DND-41 (cell line): ENCODE measurements at regions not wholly inside any gene's neighbourhood (a gene's known extent, or its start where the extent isn't known, plus 50 kb on each side); places are given as distances from the start of the nearest gene placed in this dataset.

Experiments used
- ATAC-seq: fragments of 200-7000 bp; cut with Tn5 transposase; 3 replicates; pipeline ENCODE4 v1.9.1; 2021; ENCODE audit warnings: low read depth; ENCODE audit not compliant: insufficient read depth
- DNase-seq: peaks from one replicate; pipeline ENCODE4 v3.0.0-alpha.2; 2020
- H2AFZ ChIP-seq: 2 replicates; pipeline ENCODE4 v1.6.0; 2012; ENCODE audit warnings: low read depth, low read length
- H3K27ac ChIP-seq: 2 replicates; pipeline ENCODE4 v1.5.1; 2012; ENCODE audit warnings: low read length, inconsistent platforms
- H3K27me3 ChIP-seq: fragments of 200-600 bp; sonication (generic); 2 replicates; pipeline ENCODE4 v1.6.0; 2012; ENCODE audit warnings: low read length, mild to moderate bottlenecking, inconsistent platforms; ENCODE audit not compliant: insufficient read depth, poor library complexity
- H3K36me3 ChIP-seq: 2 replicates; pipeline ENCODE4 v1.5.1; 2012; ENCODE audit warnings: low read length, inconsistent platforms; ENCODE audit not compliant: insufficient read depth
- H3K4me1 ChIP-seq: 2 replicates; pipeline ENCODE4 v1.5.1; 2012; ENCODE audit warnings: mild to moderate bottlenecking, low read length; ENCODE audit not compliant: insufficient read depth
- H3K4me2 ChIP-seq: 2 replicates; pipeline ENCODE4 v1.6.0; 2012; ENCODE audit warnings: mild to moderate bottlenecking, moderate library complexity, low read length, inconsistent platforms; ENCODE audit not compliant: insufficient read depth
- H3K4me3 ChIP-seq, 2 experiments: fragments of 200-600 bp in 1 of 2; shearing (Covaris generic) in 1 of 2; 2 replicates each; pipeline ENCODE4 v1.5.1; 2012 to 2016; ENCODE audit warnings: inconsistent platforms in 2 of 2, low read length in 2 of 2, mild to moderate bottlenecking in 2 of 2, low read depth in 1 of 2, moderate library complexity in 1 of 2
- H3K79me2 ChIP-seq: 2 replicates; pipeline ENCODE4 v1.6.0; 2012; ENCODE audit warnings: low read length, inconsistent platforms; ENCODE audit not compliant: insufficient read depth
- H3K9ac ChIP-seq: 2 replicates; pipeline ENCODE4 v1.6.0; 2012; ENCODE audit warnings: low read depth, mild to moderate bottlenecking, inconsistent platforms, low read length, moderate library complexity
- H3K9me3 ChIP-seq: 2 replicates; pipeline ENCODE4 v1.5.1; 2012; ENCODE audit warnings: low read length, moderate library complexity, mild to moderate bottlenecking, inconsistent platforms; ENCODE audit not compliant: insufficient read depth, severe bottlenecking
- H4K20me1 ChIP-seq: 2 replicates; pipeline ENCODE4 v1.6.0; 2012; ENCODE audit warnings: low read length; ENCODE audit not compliant: insufficient read depth
- EZH2 ChIP-seq: IDR thresholded peaks from 3 replicates; pipeline ENCODE4 v1.6.1; 2012; ENCODE audit warnings: borderline replicate concordance, low read depth, mild to moderate bottlenecking, moderate library complexity, low read length, inconsistent platforms; ENCODE audit not compliant: severe bottlenecking
- TF ChIP-seq, protein P1 (sequence below): IDR thresholded peaks from 2 replicates; pipeline ENCODE4 v1.5.1; 2012; ENCODE audit warnings: borderline replicate concordance, low read length, moderate library complexity, mild to moderate bottlenecking; ENCODE audit not compliant: poor library complexity, severe bottlenecking; ENCODE audit errors: extremely low read depth

DNA sequence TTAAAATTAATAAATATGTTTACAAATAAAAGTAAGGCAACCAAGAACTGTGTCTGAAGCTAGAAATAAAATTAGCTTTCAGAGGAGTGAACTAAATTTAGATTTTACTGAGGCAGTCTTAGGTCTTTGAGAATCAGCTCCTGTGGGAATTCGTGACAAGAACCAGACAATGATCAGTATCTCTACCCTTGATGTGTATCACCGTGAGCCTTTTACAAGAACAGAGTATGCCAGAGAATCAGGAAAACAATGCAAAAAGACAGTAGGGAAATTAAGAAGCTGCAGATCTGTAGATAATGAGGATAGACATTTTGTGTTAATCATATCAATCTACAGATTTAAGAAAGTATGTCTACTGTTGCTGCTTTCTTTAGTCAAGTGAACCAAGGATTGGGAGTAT lies 351.0 kb downstream of the COL11A1 start:
- H3K79me2 ChIP-seq = no peaks in the 10 kb centered on the region
- H3K4me3 ChIP-seq = no peak overlapping the region
- H3K9ac ChIP-seq = no peak overlapping the region
- no peak overlapping the region for H3K27ac ChIP-seq
- H3K4me1 ChIP-seq = no peaks in the 10 kb centered on the region
- TF ChIP-seq, protein P1, sequence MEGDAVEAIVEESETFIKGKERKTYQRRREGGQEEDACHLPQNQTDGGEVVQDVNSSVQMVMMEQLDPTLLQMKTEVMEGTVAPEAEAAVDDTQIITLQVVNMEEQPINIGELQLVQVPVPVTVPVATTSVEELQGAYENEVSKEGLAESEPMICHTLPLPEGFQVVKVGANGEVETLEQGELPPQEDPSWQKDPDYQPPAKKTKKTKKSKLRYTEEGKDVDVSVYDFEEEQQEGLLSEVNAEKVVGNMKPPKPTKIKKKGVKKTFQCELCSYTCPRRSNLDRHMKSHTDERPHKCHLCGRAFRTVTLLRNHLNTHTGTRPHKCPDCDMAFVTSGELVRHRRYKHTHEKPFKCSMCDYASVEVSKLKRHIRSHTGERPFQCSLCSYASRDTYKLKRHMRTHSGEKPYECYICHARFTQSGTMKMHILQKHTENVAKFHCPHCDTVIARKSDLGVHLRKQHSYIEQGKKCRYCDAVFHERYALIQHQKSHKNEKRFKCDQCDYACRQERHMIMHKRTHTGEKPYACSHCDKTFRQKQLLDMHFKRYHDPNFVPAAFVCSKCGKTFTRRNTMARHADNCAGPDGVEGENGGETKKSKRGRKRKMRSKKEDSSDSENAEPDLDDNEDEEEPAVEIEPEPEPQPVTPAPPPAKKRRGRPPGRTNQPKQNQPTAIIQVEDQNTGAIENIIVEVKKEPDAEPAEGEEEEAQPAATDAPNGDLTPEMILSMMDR = no peak
- TF ChIP-seq EZH2 = no peak
- no peak overlapping the region for H2AFZ ChIP-seq
- H3K4me2 ChIP-seq = no peak overlapping the region
- H4K20me1 ChIP-seq = no peaks in the 10 kb centered on the region
- DNase-seq (no peak), ATAC-seq (no peak)
- H3K27me3 ChIP-seq = no peaks in the 10 kb centered on the region
- no peaks in the 10 kb centered on the region for H3K9me3 ChIP-seq
- no peaks in the 10 kb centered on the region for H3K36me3 ChIP-seq

GRCh38 chr1:102751111-102751510 lies 357.2 kb downstream of the COL11A1 start:
- Histone ChIP-seq H3K4me3 (no peak overlapping the region), H3K36me3 (no peaks in the 10 kb centered on the region), H2AFZ (no peak overlapping the region), H3K9me3 (no peaks in the 10 kb centered on the region), H3K4me1 (no peaks in the 10 kb centered on the region), H3K27me3 (no peaks in the 10 kb centered on the region), H4K20me1 (no peaks in the 10 kb centered on the region), H3K9ac (no peak overlapping the region), H3K27ac (no peak overlapping the region), H3K79me2 (no peaks in the 10 kb centered on the region), H3K4me2 (no peak overlapping the region)
- TF ChIP-seq, protein P1 = no peak
- TF ChIP-seq EZH2 = no peak
- DNase-seq = no peak
- no peak for ATAC-seq

DNA sequence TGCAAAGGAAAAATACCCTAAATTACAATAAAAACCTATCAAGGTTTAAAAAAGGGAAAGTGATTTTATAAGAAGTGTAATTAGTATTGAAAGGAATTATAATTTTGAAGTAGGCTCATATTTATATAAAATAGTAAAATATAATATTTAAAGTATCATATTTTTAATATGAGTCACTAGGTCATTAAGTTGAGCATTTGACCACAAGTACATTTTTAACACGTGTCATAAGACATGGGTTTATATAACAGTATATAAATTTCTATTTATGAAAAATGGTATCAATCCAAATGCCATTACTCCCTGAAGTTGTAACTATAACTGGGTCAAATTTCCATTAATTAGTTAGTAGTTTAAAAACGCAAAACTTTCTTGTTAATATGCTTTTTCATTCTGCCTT lies 365.9 kb downstream of the COL11A1 start:
- DNase-seq (no peak), ATAC-seq (no peak)
- H3K9me3 ChIP-seq = no peaks in the 10 kb centered on the region
- H3K79me2 ChIP-seq = no peaks in the 10 kb centered on the region
- H4K20me1 ChIP-seq = no peaks in the 10 kb centered on the region
- no peaks in the 10 kb centered on the region for H3K36me3 ChIP-seq
- no peak overlapping the region for H2AFZ ChIP-seq
- TF ChIP-seq EZH2 = no peak
- TF ChIP-seq, protein P1 = no peak
- H3K4me1 ChIP-seq = no peaks in the 10 kb centered on the region
- H3K27ac ChIP-seq = no peak overlapping the region
- H3K27me3 ChIP-seq = no peaks in the 10 kb centered on the region
- no peak overlapping the region for H3K4me3 ChIP-seq
- H3K4me2 ChIP-seq = no peak overlapping the region
- H3K9ac ChIP-seq = no peak overlapping the region

DNA sequence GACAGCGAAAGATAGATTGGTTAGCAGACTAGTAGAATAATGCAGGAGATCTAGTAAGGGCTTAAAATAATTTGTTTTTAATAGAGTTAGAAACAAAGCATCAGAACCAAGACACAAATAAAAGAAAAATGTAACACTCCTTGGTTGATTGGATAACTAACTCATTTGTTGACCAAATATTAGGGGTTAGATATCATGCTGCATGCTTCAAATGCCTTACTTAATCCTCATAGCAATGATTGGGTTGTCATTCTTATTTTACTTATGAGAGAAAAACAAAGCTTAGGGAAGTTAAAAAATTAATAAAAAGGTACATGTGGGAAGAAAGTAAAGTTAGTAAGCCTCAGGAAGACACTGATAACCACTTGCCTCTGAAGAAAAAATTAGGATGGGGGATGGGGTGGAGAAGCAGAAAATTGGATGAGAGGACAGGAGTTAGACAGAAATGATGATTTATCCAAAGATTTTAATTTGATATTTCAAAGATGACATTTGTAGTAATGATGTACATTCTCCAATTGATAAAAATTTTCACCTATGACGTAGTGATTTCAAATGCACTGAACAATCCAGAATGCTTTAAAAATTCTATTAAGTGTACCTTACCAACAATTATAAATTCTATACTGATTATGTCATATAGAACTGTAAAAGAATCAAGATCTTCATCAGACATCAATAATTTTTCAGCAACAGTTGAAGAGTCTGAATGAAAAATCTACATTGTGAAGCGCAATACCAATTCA lies 374.7 kb downstream of the COL11A1 start:
- no peaks in the 10 kb centered on the region for H3K9me3 ChIP-seq
- no peak overlapping the region for H3K4me3 ChIP-seq
- no peaks in the 10 kb centered on the region for H3K4me1 ChIP-seq
- ATAC-seq = no peak
- no peaks in the 10 kb centered on the region for H4K20me1 ChIP-seq
- no peak overlapping the region for H2AFZ ChIP-seq
- DNase-seq = no peak
- TF ChIP-seq, protein P1 = no peak
- no peak for TF ChIP-seq EZH2
- no peak overlapping the region for H3K27ac ChIP-seq
- H3K4me2 ChIP-seq = no peak overlapping the region
- H3K79me2 ChIP-seq = no peaks in the 10 kb centered on the region
- H3K27me3 ChIP-seq = no peaks in the 10 kb centered on the region
- H3K36me3 ChIP-seq = no peaks in the 10 kb centered on the region
- no peak overlapping the region for H3K9ac ChIP-seq
